Skin of body (tissue), 1 donor: ENCODE measurements at regions not wholly inside any gene's neighbourhood (a gene's known extent, or its start where the extent isn't known, plus 50 kb on each side); places are given as distances from the start of the nearest gene placed in this dataset.

ENCODE experiments used
- DNase-seq: peaks from one replicate; lab custom pipeline; 2025; lab: John Stamatoyannopoulos, UW

DNA sequence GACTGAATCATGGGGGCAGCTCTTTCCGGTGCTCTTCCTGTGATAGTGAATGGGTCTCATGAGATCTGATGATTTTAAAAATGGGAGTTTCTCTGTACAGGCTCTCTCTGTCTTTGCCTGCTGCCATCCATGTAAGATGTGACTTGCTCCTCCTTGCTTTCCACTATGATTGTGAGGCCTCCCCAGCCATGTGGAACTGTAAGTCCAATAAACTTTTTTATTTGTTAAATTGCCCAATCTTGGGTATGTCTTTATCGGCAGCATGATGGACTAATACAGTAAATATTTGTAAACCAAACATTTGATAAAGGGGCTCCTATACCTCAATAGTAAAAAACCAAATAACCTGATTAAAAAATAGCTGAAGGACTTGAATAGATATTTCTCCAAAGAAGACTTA, 77.3 kb downstream of the INSIG2 start:
- DNase-seq = no peak
